ENCODE measurements at regions not wholly inside any gene's neighbourhood (a gene's known extent, or its start where the extent isn't known, plus 50 kb on each side); places are given as distances from the start of the nearest gene placed in this dataset.
A peak's percentile ranks its signal among the peaks of the same experiment; 100 is the strongest.

- no peak overlapping the region for H3K27ac ChIP-seq (ENCODE audit: low read depth, low read length)
- H2BK12ac ChIP-seq (ENCODE audit: low read depth, low read length) = 0 out of 2 replicates have a peak overlapping the region, but pooled peaks have one; percentile 13
- no peak overlapping the region for H3K18ac ChIP-seq (ENCODE audit: extremely low read depth, low read length)
- H3K4me2 ChIP-seq (ENCODE audit: insufficient read depth in 1 of 2, low read depth in 2 of 2, low read length in 2 of 2) = no peak overlapping the region
- H3K4me1 ChIP-seq (replicated peaks in 1 of 4; ENCODE audit: control insufficient read depth in 3 of 4, insufficient read depth in 4 of 4, low read length in 3 of 4) = peaks cover 0 to 12% (median 6%) of the 10 kb centered on the region in 4 experiments; a peak in 5 of 7 replicates
- H3K23me2 ChIP-seq (ENCODE audit: low read depth, low read length) = peaks cover 3% of the 10 kb centered on the region; the same call in 1 of the 2 replicates
- FAIRE-seq = no peak
- no peak for DNase-seq (ENCODE audit: low read depth in 1 of 2, low spot score in 2 of 2)
- no peak overlapping the region for H3K14ac ChIP-seq (ENCODE audit: insufficient read length)
- H2BK120ac ChIP-seq (replicated peaks; ENCODE audit: low read depth, low read length) = no peak overlapping the region
- H3K56ac ChIP-seq (replicated peaks; ENCODE audit: insufficient read length, low read depth, low read length) = no peak overlapping the region
- WGBS, 2 experiments (ENCODE audit: extremely low coverage in 1 of 2, insufficient coverage in 1 of 2, insufficient read length in 1 of 2, insufficient replicate concordance in 2 of 2, low coverage in 1 of 2, low lambda C conversion rate in 2 of 2, missing lambda C conversion rate in 1 of 2) = 92% methylated on average over 8 of the region's 8 CpGs; no CpG with 5 or more reads in 1 of the 2 experiments
- H3K9ac ChIP-seq (replicated peaks in 1 of 4; ENCODE audit: extremely low read depth in 1 of 4, low read depth in 3 of 4, low read length in 3 of 4) = no peak overlapping the region
- H3K9me3 ChIP-seq (ENCODE audit: insufficient read depth in 2 of 2, low read depth in 1 of 2, low read length in 1 of 2) = no peaks in the 10 kb centered on the region
- H2BK5ac ChIP-seq (ENCODE audit: low read depth, low read length) = no peak overlapping the region
- H3K4ac ChIP-seq (replicated peaks; ENCODE audit: insufficient read length, low read depth, low read length) = no peak overlapping the region
- no peak overlapping the region for H4K8ac ChIP-seq (ENCODE audit: extremely low read depth, insufficient read depth, low read length)
- CTCF ChIA-PET (ENCODE audit: partially characterized antibody) = interaction anchor here (1.3 kb wide), 1 partner anchor 12 kb away, joined by 4 read pairs; no protein-coding TSS in a partner anchor
- H4K91ac ChIP-seq (replicated peaks; ENCODE audit: insufficient read length, low read length) = no peak overlapping the region
- H3K23ac ChIP-seq (ENCODE audit: insufficient read length) = no peak overlapping the region
- H3K4me3 ChIP-seq (ENCODE audit: extremely low read depth in 1 of 4, insufficient read depth in 2 of 4, low read depth in 3 of 4, low read length in 4 of 4) = no peak overlapping the region
- no peak overlapping the region for H2BK20ac ChIP-seq (ENCODE audit: low read length)
- H3K27me3 ChIP-seq (replicated peaks in 1 of 4; ENCODE audit: control insufficient read depth in 3 of 4, extremely low read depth in 1 of 4, insufficient read depth in 3 of 4, low read length in 3 of 4) = no peaks in the 10 kb centered on the region
- no peak overlapping the region for H2AK5ac ChIP-seq (ENCODE audit: low read depth, low read length)
- H3K79me2 ChIP-seq (ENCODE audit: control insufficient read depth in 1 of 2, insufficient read depth in 2 of 2, low read length in 2 of 2) = no peaks in the 10 kb centered on the region
- POLR2A ChIA-PET (ENCODE audit: partially characterized antibody) = no interaction called here
- H4K5ac ChIP-seq (ENCODE audit: insufficient read length, low read depth, low read length) = no peak overlapping the region
- H4K20me1 ChIP-seq (replicated peaks in 1 of 2; ENCODE audit: control insufficient read depth in 1 of 2, insufficient read depth in 2 of 2, low read length in 2 of 2) = no peaks in the 10 kb centered on the region
- H3K36me3 ChIP-seq (ENCODE audit: control insufficient read depth in 2 of 4, insufficient read depth in 4 of 4, low read length in 3 of 4) = no peaks in the 10 kb centered on the region
- H3K79me1 ChIP-seq (ENCODE audit: low read depth, low read length) = no peaks in the 10 kb centered on the region
- H2BK15ac ChIP-seq (ENCODE audit: low read length) = no peak overlapping the region
- H2AFZ ChIP-seq (ENCODE audit: low read length) = no peak overlapping the region
- TF ChIP-seq CBX8 (IDR thresholded peaks at IDR 0.05; ENCODE audit: borderline replicate concordance, low read depth, low read length) = no peak
- no peak for TF ChIP-seq TCF12 (IDR thresholded peaks at IDR 0.05; ENCODE audit: low read depth, low read length)
- TF ChIP-seq EP300 (IDR thresholded peaks at IDR 0.05; ENCODE audit: borderline replicate concordance in 1 of 2, low read depth in 2 of 2, low read length in 2 of 2) = no peak
- TF ChIP-seq SP1 (IDR thresholded peaks at IDR 0.05; ENCODE audit: low read depth, low read length) = no peak
- no peak for TF ChIP-seq RNF2 (IDR thresholded peaks at IDR 0.05; ENCODE audit: borderline replicate concordance, low read depth, low read length, missing control alignments, poor library complexity, severe bottlenecking)
- TF ChIP-seq HDAC6 (IDR thresholded peaks at IDR 0.05; ENCODE audit: low read depth, low read length) = no peak
- no peak for TF ChIP-seq HDAC2 (IDR thresholded peaks at IDR 0.05; ENCODE audit: borderline replicate concordance in 1 of 2, low read depth in 2 of 2, low read length in 2 of 2)
- no peak for TF ChIP-seq POU5F1 (IDR thresholded peaks at IDR 0.05; ENCODE audit: low read depth, low read length)
- TF ChIP-seq KDM5A (IDR thresholded peaks at IDR 0.05; ENCODE audit: low read length) = no peak
- TF ChIP-seq SIN3A (conservative IDR thresholded peaks at IDR 0.05 in 1 of 2, IDR thresholded peaks at IDR 0.05 in 1 of 2; ENCODE audit: low read depth in 1 of 2, low read length in 2 of 2) = no peak
- TF ChIP-seq RXRA (IDR thresholded peaks at IDR 0.05; ENCODE audit: insufficient read depth, low read depth, low read length) = no peak
- TF ChIP-seq TEAD4 (IDR thresholded peaks at IDR 0.05; ENCODE audit: low read depth, low read length) = no peak
- TF ChIP-seq CREB1 (IDR thresholded peaks at IDR 0.05) = no peak
- TF ChIP-seq POLR2AphosphoS5 (IDR thresholded peaks at IDR 0.05; ENCODE audit: low read depth, low read length) = no peak
Measured at GRCh38 chr2:235383272-235383843, 110.5 kb upstream of the AGAP1 start.
